Transverse colon (tissue), 4 donors: ENCODE measurements at regions not wholly inside any gene's neighbourhood (a gene's known extent, or its start where the extent isn't known, plus 50 kb on each side); places are given as distances from the start of the nearest gene placed in this dataset.

Experiments
- DNase-seq: peaks from one replicate; pipeline ENCODE4 v3.0.0-alpha.2; 2019
- H3K27ac ChIP-seq, 4 donors: fragments of 200-600 bp; sonication (generic); 2 replicates each; pipeline ENCODE4 v1.5.1; 2016 to 2018; ENCODE audit warnings: inconsistent platforms in 4 of 4
- H3K27me3 ChIP-seq: fragments of 200-600 bp; sonication (generic); 2 replicates; pipeline ENCODE4 v1.5.1; 2017; ENCODE audit warnings: inconsistent platforms
- H3K36me3 ChIP-seq, 4 donors: fragments of 200-600 bp; sonication (generic); 2 replicates each; pipeline ENCODE4 v1.5.1; 2017 to 2019; ENCODE audit warnings: inconsistent platforms in 4 of 4
- H3K4me1 ChIP-seq, 4 donors: fragments of 200-600 bp; sonication (generic); 2 replicates each; pipeline ENCODE4 v1.5.1; 2017 to 2020; ENCODE audit warnings: inconsistent platforms in 4 of 4
- H3K4me3 ChIP-seq, 4 donors: fragments of 200-600 bp; sonication (generic); 1 replicate in 1 of 4; 2 replicates in 3 of 4; pipeline versions ENCODE4 v1.5.1 to v1.6.1; 2017 to 2019; ENCODE audit warnings: inconsistent platforms in 4 of 4
- H3K9me3 ChIP-seq, 2 donors: fragments of 200-600 bp; sonication (generic); 2 replicates each; pipeline ENCODE4 v1.5.1; 2017 to 2019; ENCODE audit warnings: inconsistent platforms in 2 of 2
- EP300 ChIP-seq: sonication (generic); formaldehyde crosslinking; IDR thresholded peaks from one replicate; pipeline ENCODE4 v1.6.1; 2017; ENCODE audit warnings: antibody characterized with exemption, low read depth
- POLR2A ChIP-seq: fragments of 450-650 bp; IDR thresholded peaks from one replicate; pipeline ENCODE4 v1.6.1; 2016; ENCODE audit warnings: antibody characterized with exemption, mild to moderate bottlenecking, moderate library complexity
- POLR2AphosphoS5 ChIP-seq, 3 donors: sonication (generic); formaldehyde crosslinking; IDR thresholded peaks; one replicate each; pipeline ENCODE4 v1.6.1; 2016; ENCODE audit warnings: antibody characterized with exemption in 3 of 3
- WGBS, 2 donors: methylation state at CpG; one replicate each; pipeline ENCODE4 v1.1.5; 2018; ENCODE audit warnings: low coverage in 1 of 2; 5-methylcytosine and 5-hydroxymethylcytosine counted together
- in situ Hi-C, 4 donors: fragments of 200-750 bp; cut with MboI; loops; one replicate each; pipeline versions ENCODE4 v1.15.0 to v1.15.1; 2017; ENCODE audit warnings: low sequenced_read_pairs in 3 of 4, low pct_ligation_motif_present in 1 of 4, low pct_unique_long_range_greater_than_20kb in 1 of 4
- intact Hi-C: fragments of 100-400 bp; cut with DNase I; formaldehyde crosslinking; loops from one replicate; pipeline ENCODE4 v1.15.1; 2023; ENCODE audit warnings: low total_unique reads
- TF ChIP-seq, protein P1 (sequence below), 5 experiments: fragments of 200-600 bp in 3 of 5; fragments of 450-650 bp in 2 of 5; sonication (generic) in 3 of 5; IDR thresholded peaks; 1 replicate in 2 of 5; 2 replicates in 3 of 5; pipeline ENCODE4 v1.5.1; 2016 to 2017; ENCODE audit warnings: antibody characterized with exemption in 5 of 5, inconsistent platforms in 3 of 5, mild to moderate bottlenecking in 2 of 5, moderate library complexity in 1 of 5

DNA sequence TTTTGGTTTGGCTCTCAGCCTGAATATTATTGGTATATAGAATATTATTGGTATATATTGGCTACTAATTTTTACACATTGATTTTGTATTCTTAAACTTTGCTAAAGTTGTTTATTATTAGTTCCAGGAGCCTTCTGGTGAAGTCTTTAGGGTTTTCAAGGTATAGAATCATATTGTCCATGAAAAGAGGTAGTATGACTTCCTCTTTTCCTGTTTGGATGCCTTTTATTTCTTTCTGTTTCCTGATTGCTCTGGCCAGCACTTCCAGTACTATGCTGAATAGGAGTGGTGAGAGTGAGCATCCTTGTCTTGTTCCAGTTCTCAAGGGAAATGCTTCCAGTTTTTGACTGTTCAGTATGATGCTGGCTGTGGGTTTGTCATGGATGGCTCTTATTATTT lies 107.3 kb upstream of the LIPC start:
- in situ Hi-C loops (no loop called here), intact Hi-C loops (no loop called here)
- TF ChIP-seq, protein P1, sequence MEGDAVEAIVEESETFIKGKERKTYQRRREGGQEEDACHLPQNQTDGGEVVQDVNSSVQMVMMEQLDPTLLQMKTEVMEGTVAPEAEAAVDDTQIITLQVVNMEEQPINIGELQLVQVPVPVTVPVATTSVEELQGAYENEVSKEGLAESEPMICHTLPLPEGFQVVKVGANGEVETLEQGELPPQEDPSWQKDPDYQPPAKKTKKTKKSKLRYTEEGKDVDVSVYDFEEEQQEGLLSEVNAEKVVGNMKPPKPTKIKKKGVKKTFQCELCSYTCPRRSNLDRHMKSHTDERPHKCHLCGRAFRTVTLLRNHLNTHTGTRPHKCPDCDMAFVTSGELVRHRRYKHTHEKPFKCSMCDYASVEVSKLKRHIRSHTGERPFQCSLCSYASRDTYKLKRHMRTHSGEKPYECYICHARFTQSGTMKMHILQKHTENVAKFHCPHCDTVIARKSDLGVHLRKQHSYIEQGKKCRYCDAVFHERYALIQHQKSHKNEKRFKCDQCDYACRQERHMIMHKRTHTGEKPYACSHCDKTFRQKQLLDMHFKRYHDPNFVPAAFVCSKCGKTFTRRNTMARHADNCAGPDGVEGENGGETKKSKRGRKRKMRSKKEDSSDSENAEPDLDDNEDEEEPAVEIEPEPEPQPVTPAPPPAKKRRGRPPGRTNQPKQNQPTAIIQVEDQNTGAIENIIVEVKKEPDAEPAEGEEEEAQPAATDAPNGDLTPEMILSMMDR (IDR thresholded peaks at IDR 0.05), result no peak
- TF ChIP-seq POLR2AphosphoS5 (IDR thresholded peaks at IDR 0.05) (no peak), POLR2A (no peak), EP300 (no peak)
- H3K27me3 ChIP-seq, result no peaks in the 10 kb centered on the region
- H3K4me3 ChIP-seq, result no peak overlapping the region
- H3K27ac ChIP-seq, result no peak overlapping the region
- H3K9me3 ChIP-seq, result no peaks in the 10 kb centered on the region
- H3K4me1 ChIP-seq, result peaks cover 0 to 2% (median 0%) of the 10 kb centered on the region in 4 donors
- H3K36me3 ChIP-seq, result no peaks in the 10 kb centered on the region
- no peak for DNase-seq

DNA sequence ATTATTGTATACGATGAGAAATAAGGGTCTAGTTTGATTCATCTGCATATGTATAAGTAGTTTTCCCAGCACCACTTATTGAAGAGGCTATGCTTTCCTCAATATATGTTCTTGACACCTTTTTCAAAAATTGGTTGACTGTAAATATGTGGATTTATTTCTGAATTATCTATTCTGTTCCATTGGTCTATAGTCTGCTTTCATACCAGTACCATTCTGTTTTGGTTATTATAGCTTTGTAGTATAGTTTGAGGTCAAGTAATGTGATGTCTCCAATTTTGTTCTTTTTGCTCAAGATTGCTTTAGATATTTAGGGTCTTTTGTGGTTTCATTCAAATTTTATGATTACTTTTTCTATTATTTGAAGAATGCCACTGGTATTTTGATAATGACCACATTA lies 103.8 kb upstream of the LIPC start:
- DNase-seq, result no peak
- 90 to 94% methylated on average over 1 of the region's 1 CpG for WGBS, 2 donors
- Histone ChIP-seq H3K27me3 (no peaks in the 10 kb centered on the region), H3K27ac (no peak overlapping the region), H3K4me1 (peaks cover 12 to 36% (median 34%) of the 10 kb centered on the region in 4 donors), H3K4me3 (no peak overlapping the region), H3K36me3 (no peaks in the 10 kb centered on the region), H3K9me3 (no peaks in the 10 kb centered on the region)
- TF ChIP-seq POLR2AphosphoS5 (IDR thresholded peaks at IDR 0.05) (no peak), POLR2A (no peak), EP300 (no peak)
- TF ChIP-seq, protein P1 (IDR thresholded peaks at IDR 0.05), result no peak
- in situ Hi-C loops, result no loop called here
- intact Hi-C loops, result no loop called here

DNA sequence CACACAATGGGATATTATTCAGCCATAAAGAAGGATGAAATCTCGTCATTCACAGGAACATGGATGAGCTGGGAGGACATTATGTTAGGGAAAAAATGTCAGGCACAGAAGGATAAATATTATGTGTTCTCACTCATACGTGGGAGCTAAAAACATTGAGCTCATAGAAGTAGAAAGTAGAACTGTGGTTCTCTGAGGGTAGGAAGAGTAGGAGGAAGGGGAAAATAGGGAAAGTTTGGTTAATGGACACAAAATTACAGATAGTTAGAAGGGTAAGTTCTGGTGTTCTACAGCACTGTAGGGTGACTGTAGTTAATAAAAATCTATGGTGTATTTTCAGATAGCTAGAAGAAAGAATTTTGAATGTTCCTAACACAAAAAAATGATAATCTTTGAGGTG lies 102.6 kb upstream of the LIPC start:
- no peaks in the 10 kb centered on the region for H3K27me3 ChIP-seq
- TF ChIP-seq POLR2A, result no peak
- no peak for TF ChIP-seq EP300
- no peak for TF ChIP-seq POLR2AphosphoS5 (IDR thresholded peaks at IDR 0.05)
- TF ChIP-seq, protein P1 (IDR thresholded peaks at IDR 0.05), result no peak
- no peak overlapping the region for H3K4me3 ChIP-seq
- WGBS, 2 donors, result 73 to 75% methylated on average over 2 of the region's 2 CpGs
- in situ Hi-C loops (no loop called here), intact Hi-C loops (no loop called here)
- no peaks in the 10 kb centered on the region for H3K36me3 ChIP-seq
- DNase-seq, result no peak
- H3K4me1 ChIP-seq, result peaks cover 12 to 40% (median 40%) of the 10 kb centered on the region in 4 donors
- H3K27ac ChIP-seq, result no peak overlapping the region
- no peaks in the 10 kb centered on the region for H3K9me3 ChIP-seq

DNA sequence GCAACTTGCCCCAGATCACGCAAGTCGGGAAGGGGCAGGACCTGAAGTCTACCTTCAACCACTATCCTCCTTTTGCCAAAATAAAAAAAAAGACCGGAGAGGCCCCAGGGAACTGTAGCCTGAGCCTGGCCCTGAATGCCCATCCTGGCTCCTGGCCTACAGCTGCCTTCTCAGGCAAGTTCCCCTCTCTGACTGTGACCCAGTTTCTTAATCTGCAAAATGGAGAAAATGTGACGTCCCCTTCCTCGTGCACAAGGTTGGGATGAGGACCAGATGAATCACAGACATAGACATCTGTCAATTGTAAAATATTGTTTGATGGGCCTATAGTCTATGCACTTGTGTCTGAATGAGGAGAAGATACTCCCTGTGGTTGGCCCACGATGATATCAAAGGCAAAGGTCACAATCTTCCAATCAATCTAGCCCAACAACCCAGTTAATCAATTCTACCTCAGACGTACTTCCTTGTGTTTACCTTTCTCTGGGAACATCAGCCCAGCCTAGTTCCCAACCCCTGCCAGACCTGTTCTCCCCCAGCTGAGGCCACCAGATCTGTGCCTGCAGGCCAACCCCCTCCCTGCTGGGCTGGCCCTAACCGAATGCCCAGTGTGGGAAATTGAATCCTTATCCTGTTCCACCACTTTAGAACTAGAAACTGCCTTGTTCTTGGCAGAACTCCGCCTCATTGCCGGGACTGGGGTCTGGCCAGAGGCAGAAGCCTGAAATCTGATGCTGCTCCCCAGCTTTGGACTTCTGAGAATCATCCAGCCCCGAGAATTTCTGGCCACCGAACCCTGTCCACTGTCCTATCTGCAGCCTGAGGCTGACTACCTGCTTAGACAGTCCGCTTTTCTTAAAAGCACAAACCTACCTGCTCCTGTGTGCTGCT lies 101.8 kb upstream of the LIPC start:
- Histone ChIP-seq H3K9me3 (no peaks in the 10 kb centered on the region), H3K27ac (peak overlapping the region; percentile 83 to 93 (median 88)), H3K27me3 (no peaks in the 10 kb centered on the region), H3K36me3 (no peaks in the 10 kb centered on the region), H3K4me3 (no peak overlapping the region), H3K4me1 (peaks cover 12 to 40% (median 40%) of the 10 kb centered on the region in 4 donors)
- peak; percentile 17 for DNase-seq
- TF ChIP-seq EP300 (no peak), POLR2A (no peak), POLR2AphosphoS5 (IDR thresholded peaks at IDR 0.05) (no peak)
- TF ChIP-seq, protein P1 (IDR thresholded peaks at IDR 0.05), result no peak
- 58 to 74% methylated on average over 5 to 13 of the region's 13 CpGs for WGBS, 2 donors
- in situ Hi-C loops (no loop called here), intact Hi-C loops (no loop called here)
